SK-N-SH treated with all-trans-retinoic acid at 6 μM for 48 hours (cell line): ENCODE measurements at regions not wholly inside any gene's neighbourhood (a gene's known extent, or its start where the extent isn't known, plus 50 kb on each side); places are given as distances from the start of the nearest gene placed in this dataset.

Source experiments
- ATAC-seq: fragments of 200-7000 bp; cut with Tn5 transposase; 3 replicates; pipeline ENCODE4 v1.9.1; 2020; ENCODE audit warnings: mild to moderate bottlenecking, moderate library complexity
- ARNTL ChIP-seq: fragments of 450-650 bp; formaldehyde crosslinking; IDR thresholded peaks from 2 replicates; pipeline ENCODE4 v1.5.0; 2020; ENCODE audit warnings: low read depth, mild to moderate bottlenecking, moderate library complexity, borderline replicate concordance
- BACH2 ChIP-seq: fragments of 250-450 bp; sonication (Bioruptor Pico); IDR thresholded peaks from 2 replicates; pipeline ENCODE4 v1.9.0; 2021; ENCODE audit warnings: mild to moderate bottlenecking, borderline replicate concordance
- CSDC2 ChIP-seq: fragments of 250-450 bp; sonication (Bioruptor Pico); IDR thresholded peaks from 2 replicates; pipeline ENCODE4 v1.5.0; 2020; ENCODE audit warnings: mild to moderate bottlenecking, moderate library complexity
- CSRNP3 ChIP-seq: fragments of 250-450 bp; sonication (Bioruptor Pico); IDR thresholded peaks from 2 replicates; pipeline ENCODE4 v1.5.1; 2021; ENCODE audit warnings: mild to moderate bottlenecking, moderate library complexity
- ESRRG ChIP-seq: fragments of 250-450 bp; sonication (Bioruptor Pico); IDR thresholded peaks from 2 replicates; pipeline ENCODE4 v1.6.1; 2021; ENCODE audit warnings: mild to moderate bottlenecking
- GLIS3 ChIP-seq: fragments of 250-450 bp; sonication (Bioruptor Pico); IDR thresholded peaks from 2 replicates; pipeline ENCODE4 v1.5.0; 2020; ENCODE audit warnings: mild to moderate bottlenecking, moderate library complexity
- ISL1 ChIP-seq: fragments of 250-450 bp; sonication (Bioruptor Pico); IDR thresholded peaks from 2 replicates; pipeline ENCODE4 v2.1.2; 2022; ENCODE audit warnings: mild to moderate bottlenecking, moderate library complexity
- OSR1 ChIP-seq: fragments of 250-450 bp; sonication (Bioruptor Pico); IDR thresholded peaks from 2 replicates; pipeline ENCODE4 v1.8.0; 2022; ENCODE audit warnings: moderate library complexity, mild to moderate bottlenecking, inconsistent platforms
- PATZ1 ChIP-seq: fragments of 250-450 bp; sonication (Bioruptor Pico); IDR thresholded peaks from 2 replicates; pipeline ENCODE4 v1.8.0; 2020; ENCODE audit warnings: mild to moderate bottlenecking, moderate library complexity, borderline replicate concordance
- POU6F1 ChIP-seq: fragments of 250-450 bp; sonication (Bioruptor Pico); IDR thresholded peaks from 2 replicates; pipeline ENCODE4 v1.8.0; 2021; ENCODE audit warnings: low read depth, mild to moderate bottlenecking, moderate library complexity, borderline replicate concordance
- PPARA ChIP-seq: fragments of 250-450 bp; sonication (Bioruptor Pico); IDR thresholded peaks from 2 replicates; pipeline ENCODE4 v1.5.0; 2020; ENCODE audit warnings: mild to moderate bottlenecking, borderline replicate concordance
- RARB ChIP-seq: fragments of 250-450 bp; sonication (Bioruptor Pico); IDR thresholded peaks from 2 replicates; pipeline ENCODE4 v1.8.0; 2021; ENCODE audit warnings: mild to moderate bottlenecking, moderate library complexity
- SNAI2 ChIP-seq: fragments of 250-450 bp; sonication (Bioruptor Pico); IDR thresholded peaks from 2 replicates; pipeline ENCODE4 v1.5.0; 2020; ENCODE audit warnings: mild to moderate bottlenecking, moderate library complexity
- TCF4 ChIP-seq: fragments of 250-450 bp; sonication (Bioruptor Pico); IDR thresholded peaks from 2 replicates; pipeline ENCODE4 v1.8.0; 2021; ENCODE audit warnings: mild to moderate bottlenecking, moderate library complexity, borderline replicate concordance
- TOX ChIP-seq: fragments of 250-450 bp; sonication (Bioruptor Pico); IDR thresholded peaks from 2 replicates; pipeline ENCODE4 v1.8.0; 2021; ENCODE audit warnings: mild to moderate bottlenecking, moderate library complexity, borderline replicate concordance
- TSHZ2 ChIP-seq: fragments of 250-450 bp; sonication (Bioruptor Pico); IDR thresholded peaks from 2 replicates; pipeline ENCODE4 v1.5.0; 2020; ENCODE audit warnings: mild to moderate bottlenecking, moderate library complexity
- ZC3H10 ChIP-seq: fragments of 250-450 bp; sonication (Bioruptor Pico); IDR thresholded peaks from 2 replicates; pipeline ENCODE4 v1.5.1; 2021; ENCODE audit warnings: mild to moderate bottlenecking, moderate library complexity
- ZFP3 ChIP-seq: fragments of 250-450 bp; sonication (Bioruptor Pico); IDR thresholded peaks from 2 replicates; pipeline ENCODE4 v1.5.0; 2020; ENCODE audit warnings: mild to moderate bottlenecking, moderate library complexity
- ZFP30 ChIP-seq: fragments of 450-650 bp; formaldehyde crosslinking; IDR thresholded peaks from 2 replicates; pipeline ENCODE4 v1.5.0; 2022; ENCODE audit warnings: mild to moderate bottlenecking, moderate library complexity
- ZNF565 ChIP-seq: fragments of 450-650 bp; formaldehyde crosslinking; conservative IDR thresholded peaks from 2 replicates; pipeline ENCODE4 v1.5.0; 2020; ENCODE audit warnings: low read depth, mild to moderate bottlenecking, moderate library complexity
- ZNF70 ChIP-seq: fragments of 450-650 bp; formaldehyde crosslinking; IDR thresholded peaks from 2 replicates; pipeline ENCODE4 v1.5.0; 2020; ENCODE audit warnings: mild to moderate bottlenecking, moderate library complexity

GRCh38 chr2:192411755-192412154 is 217.0 kb upstream of the TMEFF2 start:
- ATAC-seq: no peak
- no peak for TF ChIP-seq TCF4 (CRISPR knock-in tag)
- no peak for TF ChIP-seq ZNF565
- TF ChIP-seq ZNF70 (CRISPR knock-in tag): no peak
- TF ChIP-seq ZFP30 (CRISPR knock-in tag): no peak
- no peak for TF ChIP-seq ESRRG (CRISPR knock-in tag)
- no peak for TF ChIP-seq ARNTL (CRISPR knock-in tag)
- TF ChIP-seq CSDC2 (CRISPR knock-in tag): no peak
- no peak for TF ChIP-seq CSRNP3 (CRISPR knock-in tag)
- no peak for TF ChIP-seq POU6F1
- TF ChIP-seq ISL1 (CRISPR knock-in tag): no peak

- ATAC-seq: no peak
- TF ChIP-seq PATZ1: no peak
- no peak for TF ChIP-seq ARNTL (CRISPR knock-in tag)
- no peak for TF ChIP-seq ZC3H10 (CRISPR knock-in tag)
- TF ChIP-seq ZNF565: no peak
- no peak for TF ChIP-seq POU6F1
- TF ChIP-seq TCF4 (CRISPR knock-in tag): no peak
- no peak for TF ChIP-seq ZFP30 (CRISPR knock-in tag)
- TF ChIP-seq GLIS3 (CRISPR knock-in tag): no peak
- no peak for TF ChIP-seq TSHZ2
- no peak for TF ChIP-seq ZFP3
- no peak for TF ChIP-seq SNAI2 (CRISPR knock-in tag)
- no peak for TF ChIP-seq RARB (CRISPR knock-in tag)
- TF ChIP-seq OSR1 (CRISPR knock-in tag): no peak
- no peak for TF ChIP-seq ZNF70 (CRISPR knock-in tag)
- TF ChIP-seq ESRRG (CRISPR knock-in tag): no peak
- TF ChIP-seq TOX (CRISPR knock-in tag): no peak
- TF ChIP-seq ISL1 (CRISPR knock-in tag): no peak
- no peak for TF ChIP-seq CSRNP3 (CRISPR knock-in tag)
These were observed 215.6 kb upstream of the TMEFF2 start for GRCh38 chr2:192410319-192410718.

- no peak for ATAC-seq
- TF ChIP-seq ZNF565 (no peak), CSDC2 (CRISPR knock-in tag) (no peak), PPARA (no peak), CSRNP3 (CRISPR knock-in tag) (no peak), ARNTL (CRISPR knock-in tag) (no peak), TCF4 (CRISPR knock-in tag) (no peak), ZFP3 (no peak), TSHZ2 (no peak), ZC3H10 (CRISPR knock-in tag) (no peak), GLIS3 (CRISPR knock-in tag) (no peak), BACH2 (CRISPR knock-in tag) (no peak)
These were observed 213.0 kb upstream of the TMEFF2 start for GRCh38 chr2:192407692-192408091.
